BJ (cell line): ENCODE measurements at regions not wholly inside any gene's neighbourhood (a gene's known extent, or its start where the extent isn't known, plus 50 kb on each side); places are given as distances from the start of the nearest gene placed in this dataset.

ENCODE experiments used
- CTCF ChIA-PET: fragments of 350-600 bp; formaldehyde crosslinking; extraction: SDS; loops from one replicate; lab custom pipeline; 2021; ENCODE audit warnings: antibody characterized with exemption, inconsistent platforms; lab: Yijun Ruan, JAX
- POLR2A ChIA-PET: fragments of 300-600 bp; sonication (Branson Sonifier 250); formaldehyde crosslinking; extraction: SDS; loops from one replicate; lab custom pipeline; 2021; ENCODE audit warnings: antibody characterized with exemption; lab: Charles Lee
- DNase-seq: peaks from one replicate; pipeline ENCODE4 v3.0.0-alpha.2; 2011; ENCODE audit warnings: low read depth
- H3K27me3 ChIP-seq: 2 replicates; pipeline ENCODE4 v1.6.0; 2011; ENCODE audit warnings: low read length; ENCODE audit not compliant: control insufficient read depth, insufficient read depth
- H3K36me3 ChIP-seq: 2 replicates; pipeline ENCODE4 v1.5.1; 2011; ENCODE audit warnings: low read length; ENCODE audit not compliant: control insufficient read depth, insufficient read depth
- H3K4me3 ChIP-seq: 2 replicates; pipeline ENCODE4 v1.5.1; 2011; ENCODE audit warnings: low read depth, mild to moderate bottlenecking, control low read depth, low read length
- TF ChIP-seq, protein P1 (sequence below): IDR thresholded peaks from 2 replicates; pipeline ENCODE4 v1.5.1; 2011; ENCODE audit warnings: low read depth, mild to moderate bottlenecking, control low read depth, inconsistent platforms, low read length, moderate library complexity; ENCODE audit not compliant: insufficient read depth

DNA sequence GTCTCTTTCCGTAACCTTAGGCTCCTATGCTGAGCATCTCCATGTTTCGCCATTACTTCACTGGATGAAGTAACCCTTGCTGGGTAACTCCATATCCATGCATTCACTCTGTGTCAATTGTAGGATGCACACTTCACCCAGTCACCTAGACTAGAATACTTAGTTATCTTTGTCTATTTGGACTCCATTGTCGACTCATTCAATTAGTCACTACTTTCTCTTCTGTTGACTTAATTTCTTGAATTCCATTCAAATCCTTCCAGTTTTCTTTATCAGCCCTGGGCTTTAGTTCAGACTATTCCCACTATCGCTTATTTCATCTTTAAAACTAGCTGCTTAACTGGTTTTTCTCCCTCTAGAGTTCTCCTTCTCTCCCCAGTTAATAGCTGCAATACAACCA lies 111.3 kb upstream of the TNS3 start:
- Histone ChIP-seq H3K36me3 (no peaks in the 10 kb centered on the region), H3K4me3 (no peak overlapping the region), H3K27me3 (no peaks in the 10 kb centered on the region)
- TF ChIP-seq, protein P1, sequence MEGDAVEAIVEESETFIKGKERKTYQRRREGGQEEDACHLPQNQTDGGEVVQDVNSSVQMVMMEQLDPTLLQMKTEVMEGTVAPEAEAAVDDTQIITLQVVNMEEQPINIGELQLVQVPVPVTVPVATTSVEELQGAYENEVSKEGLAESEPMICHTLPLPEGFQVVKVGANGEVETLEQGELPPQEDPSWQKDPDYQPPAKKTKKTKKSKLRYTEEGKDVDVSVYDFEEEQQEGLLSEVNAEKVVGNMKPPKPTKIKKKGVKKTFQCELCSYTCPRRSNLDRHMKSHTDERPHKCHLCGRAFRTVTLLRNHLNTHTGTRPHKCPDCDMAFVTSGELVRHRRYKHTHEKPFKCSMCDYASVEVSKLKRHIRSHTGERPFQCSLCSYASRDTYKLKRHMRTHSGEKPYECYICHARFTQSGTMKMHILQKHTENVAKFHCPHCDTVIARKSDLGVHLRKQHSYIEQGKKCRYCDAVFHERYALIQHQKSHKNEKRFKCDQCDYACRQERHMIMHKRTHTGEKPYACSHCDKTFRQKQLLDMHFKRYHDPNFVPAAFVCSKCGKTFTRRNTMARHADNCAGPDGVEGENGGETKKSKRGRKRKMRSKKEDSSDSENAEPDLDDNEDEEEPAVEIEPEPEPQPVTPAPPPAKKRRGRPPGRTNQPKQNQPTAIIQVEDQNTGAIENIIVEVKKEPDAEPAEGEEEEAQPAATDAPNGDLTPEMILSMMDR, result no peak
- DNase-seq, result no peak
- ChIA-PET CTCF (no interaction called here), POLR2A (no interaction called here)

DNA sequence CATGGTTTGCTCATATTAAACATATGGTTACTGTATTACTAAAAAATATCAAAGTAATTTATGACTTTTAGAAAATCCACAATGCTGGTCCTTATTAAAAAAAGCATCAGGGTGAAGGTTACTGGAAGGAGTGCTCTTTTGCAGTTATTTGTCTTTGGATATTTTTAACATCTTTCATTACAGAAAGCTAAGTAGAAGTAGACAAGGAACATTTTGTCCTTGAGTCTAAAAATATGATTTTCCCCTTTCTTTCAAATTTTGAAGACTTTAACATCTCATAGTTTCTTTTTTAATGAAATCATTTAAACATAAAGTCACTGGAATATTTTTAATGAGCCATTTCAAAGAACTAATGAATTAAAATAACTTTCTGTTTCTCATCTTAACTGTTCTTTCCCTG lies 110.1 kb upstream of the TNS3 start:
- no peaks in the 10 kb centered on the region for H3K27me3 ChIP-seq

DNA sequence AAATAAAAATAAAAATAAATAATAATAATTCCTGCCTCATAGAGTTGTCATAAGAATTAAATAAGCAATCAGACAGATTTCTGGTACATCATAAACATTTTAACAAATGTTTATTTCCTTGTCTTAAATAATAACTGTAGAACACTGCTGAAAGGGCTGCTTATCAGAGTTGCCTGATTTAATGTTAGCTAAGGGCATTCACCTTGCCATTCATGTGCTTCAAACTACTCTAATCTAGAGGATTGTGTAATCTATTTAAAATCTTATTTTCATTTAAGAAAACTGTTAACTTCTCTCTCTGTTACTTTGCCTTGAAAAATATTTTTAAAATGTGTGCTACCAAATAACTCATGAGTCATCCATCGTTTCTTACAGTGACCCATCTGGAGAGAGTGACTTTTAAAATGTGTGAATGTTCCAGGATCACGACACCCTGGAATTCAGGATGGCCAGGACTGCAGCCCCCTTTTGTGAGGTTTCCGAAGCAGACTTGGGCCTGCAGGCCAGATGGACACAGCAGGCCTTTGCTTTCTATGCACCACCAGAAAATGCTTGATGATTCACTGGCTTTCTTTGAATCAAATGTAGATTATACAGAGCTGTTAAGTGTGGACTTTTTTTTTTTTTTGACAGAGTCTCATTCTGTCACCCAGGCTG lies 109.1 kb upstream of the TNS3 start:
- TF ChIP-seq, protein P1, result no peak
- CTCF ChIA-PET, result interaction anchor here (0.6 to 1.6 kb wide), 5 partner anchors 12 to 254 kb away, joined by 3 to 4 read pairs (median 4); no protein-coding TSS in a partner anchor
- POLR2A ChIA-PET, result interaction anchor here (0.5 kb wide), 1 partner anchor 27 kb away, joined by 4 read pairs; no protein-coding TSS in a partner anchor
- no peak overlapping the region for H3K4me3 ChIP-seq
- H3K36me3 ChIP-seq, result no peaks in the 10 kb centered on the region
- peak; percentile 93 for DNase-seq
- H3K27me3 ChIP-seq, result no peaks in the 10 kb centered on the region

More for the DNA sequence above, 110.1 kb upstream of the TNS3 start:
- Histone ChIP-seq H3K36me3 (no peaks in the 10 kb centered on the region), H3K4me3 (no peak overlapping the region)
- POLR2A ChIA-PET, result interaction anchor here (0.7 kb wide), 1 partner anchor 155 kb away, joined by 3 read pairs; no protein-coding TSS in a partner anchor
- DNase-seq, result no peak
- TF ChIP-seq, protein P1, result no peak
- CTCF ChIA-PET, result interaction anchor here (1.5 kb wide), 1 partner anchor 127 kb away, joined by 4 read pairs; no protein-coding TSS in a partner anchor

DNA sequence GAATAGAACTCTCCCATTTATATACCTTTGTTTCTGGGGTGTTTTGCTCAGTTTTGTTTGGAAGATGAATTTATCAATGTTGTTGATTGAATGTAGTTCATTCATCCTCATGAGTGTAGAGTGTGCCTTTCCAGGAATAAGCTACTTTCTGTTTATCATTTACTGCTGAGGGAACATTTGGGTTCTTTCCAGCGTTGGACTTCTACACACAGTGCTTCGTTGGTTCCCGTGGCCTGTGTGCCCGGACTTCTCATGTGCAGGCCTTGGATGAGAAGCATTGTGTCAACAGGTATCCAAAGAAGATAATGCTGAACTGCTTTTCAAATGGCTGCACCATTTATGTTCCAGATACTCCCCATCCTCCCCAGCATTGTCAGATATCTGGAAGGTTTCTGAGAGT lies 107.6 kb upstream of the TNS3 start:
- POLR2A ChIA-PET, result no interaction called here
- CTCF ChIA-PET, result no interaction called here

DNA sequence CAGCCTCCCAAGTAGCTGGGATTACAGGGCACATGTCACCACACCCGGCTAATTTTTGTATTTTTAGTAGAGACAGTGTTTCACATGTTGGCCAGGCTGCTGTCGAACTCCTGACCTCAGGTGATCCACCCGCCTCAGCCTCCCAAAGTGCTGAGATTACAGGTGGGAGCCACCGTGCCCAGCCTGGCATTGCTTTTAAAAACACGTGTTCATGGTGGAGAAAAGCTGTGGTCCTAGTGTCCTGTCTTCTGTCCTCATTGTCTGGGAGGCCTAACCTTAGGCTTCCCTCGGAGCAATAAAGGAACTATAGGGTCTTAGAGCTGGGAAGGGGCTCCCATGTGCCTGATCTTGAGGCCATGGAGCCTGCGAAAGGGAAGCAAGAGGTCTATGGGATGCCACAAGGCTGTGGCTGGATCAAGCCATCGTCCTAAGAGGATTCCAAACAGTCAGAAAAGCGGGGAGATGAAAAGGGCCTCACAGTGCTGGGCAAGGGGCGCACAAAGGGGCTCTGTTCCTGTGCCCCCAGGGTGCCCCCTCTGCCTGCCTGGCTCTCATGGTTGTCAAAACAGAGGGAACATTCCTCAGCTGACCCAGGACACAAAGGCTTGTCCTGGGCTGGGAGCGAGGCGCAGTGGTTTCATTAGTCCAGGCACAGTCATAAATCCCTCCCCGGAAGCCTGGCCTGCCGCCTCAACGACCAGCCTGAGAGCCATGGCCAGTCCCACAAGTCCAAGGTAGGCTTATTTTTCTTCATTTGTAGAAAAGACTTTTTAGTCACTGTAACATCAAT lies 106.6 kb upstream of the TNS3 start:
- ChIA-PET CTCF (no interaction called here), POLR2A (no interaction called here)
- DNase-seq, result no peak
- TF ChIP-seq, protein P1, result no peak
- Histone ChIP-seq H3K36me3 (no peaks in the 10 kb centered on the region), H3K4me3 (no peak overlapping the region), H3K27me3 (no peaks in the 10 kb centered on the region)

More for the DNA sequence above, 107.6 kb upstream of the TNS3 start:
- H3K36me3 ChIP-seq, result no peaks in the 10 kb centered on the region
- no peak for DNase-seq
- H3K4me3 ChIP-seq, result no peak overlapping the region
- H3K27me3 ChIP-seq, result no peaks in the 10 kb centered on the region
- TF ChIP-seq, protein P1, result no peak
